HG03565 (cell line): ENCODE measurements at regions not wholly inside any gene's neighbourhood (a gene's known extent, or its start where the extent isn't known, plus 50 kb on each side); places are given as distances from the start of the nearest gene placed in this dataset.
A peak's percentile ranks its signal among the peaks of the same experiment; 100 is the strongest.

ENCODE experiments used
- ATAC-seq: cut with Tn5 transposase; IDR thresholded peaks from one replicate; pipeline ENCODE4 v1.9.1; 2021; ENCODE audit warnings: mild to moderate bottlenecking, moderate library complexity; ENCODE audit not compliant: unreplicated experiment

- no peak for ATAC-seq
Observed at GRCh38 chr6:126147291-126147815, 161.0 kb downstream of the TRMT11 start.

- ATAC-seq = no peak
Observed at GRCh38 chr6:126148853-126149252, 162.5 kb downstream of the TRMT11 start.

GRCh38 chr6:126152372-126152745 lies 166.0 kb downstream of the TRMT11 start:
- no peak for ATAC-seq

GRCh38 chr6:126153661-126154060 lies 167.3 kb downstream of the TRMT11 start:
- ATAC-seq = no peak

- ATAC-seq = peak; percentile 71
Observed at GRCh38 chr6:126156973-126157372, 170.6 kb downstream of the TRMT11 start.

GRCh38 chr6:126167726-126168125 lies 172.2 kb upstream of the CENPW start:
- ATAC-seq = no peak

- no peak for ATAC-seq
Observed at GRCh38 chr6:126170433-126170832, 169.5 kb upstream of the CENPW start.

GRCh38 chr6:126170978-126171382 lies 168.9 kb upstream of the CENPW start:
- ATAC-seq = peak; percentile 91

- no peak for ATAC-seq
Observed at GRCh38 chr6:126172131-126172530, 167.8 kb upstream of the CENPW start.

GRCh38 chr6:126173265-126173664 lies 166.7 kb upstream of the CENPW start:
- no peak for ATAC-seq

GRCh38 chr6:126174697-126175096 lies 165.2 kb upstream of the CENPW start:
- ATAC-seq = no peak

- ATAC-seq = no peak
Observed at GRCh38 chr6:126175251-126175650, 164.7 kb upstream of the CENPW start.

- no peak for ATAC-seq
Observed at GRCh38 chr6:126176282-126176681, 163.6 kb upstream of the CENPW start.

GRCh38 chr6:126180585-126180984 lies 159.3 kb upstream of the CENPW start:
- peak; percentile 48 for ATAC-seq

GRCh38 chr6:126181173-126181741 lies 158.7 kb upstream of the CENPW start:
- no peak for ATAC-seq

GRCh38 chr6:126181890-126182289 lies 158.0 kb upstream of the CENPW start:
- ATAC-seq = no peak

GRCh38 chr6:126182650-126183311 lies 157.1 kb upstream of the CENPW start:
- ATAC-seq = no peak

GRCh38 chr6:126185774-126186173 lies 154.1 kb upstream of the CENPW start:
- ATAC-seq = no peak

- no peak for ATAC-seq
Observed at GRCh38 chr6:126188279-126188909, 151.5 kb upstream of the CENPW start.

- ATAC-seq = no peak
Observed at GRCh38 chr6:126195625-126196236, 144.2 kb upstream of the CENPW start.

- ATAC-seq = no peak
Observed at GRCh38 chr6:126198631-126199030, 141.3 kb upstream of the CENPW start.

- ATAC-seq = peak; percentile 43
Observed at GRCh38 chr6:126199466-126199865, 140.4 kb upstream of the CENPW start.
